C4-2B (cell line): ENCODE measurements at regions not wholly inside any gene's neighbourhood (a gene's known extent, or its start where the extent isn't known, plus 50 kb on each side); places are given as distances from the start of the nearest gene placed in this dataset.

Experiments used
- ZFX ChIP-seq: fragments of 450-650 bp; IDR thresholded peaks from 2 replicates; pipeline ENCODE4 v1.6.1; 2017
- TF ChIP-seq, protein P1 (sequence below): fragments of 450-650 bp; conservative IDR thresholded peaks from 2 replicates; pipeline ENCODE4 v1.5.1; 2017; ENCODE audit warnings: mild to moderate bottlenecking

DNA sequence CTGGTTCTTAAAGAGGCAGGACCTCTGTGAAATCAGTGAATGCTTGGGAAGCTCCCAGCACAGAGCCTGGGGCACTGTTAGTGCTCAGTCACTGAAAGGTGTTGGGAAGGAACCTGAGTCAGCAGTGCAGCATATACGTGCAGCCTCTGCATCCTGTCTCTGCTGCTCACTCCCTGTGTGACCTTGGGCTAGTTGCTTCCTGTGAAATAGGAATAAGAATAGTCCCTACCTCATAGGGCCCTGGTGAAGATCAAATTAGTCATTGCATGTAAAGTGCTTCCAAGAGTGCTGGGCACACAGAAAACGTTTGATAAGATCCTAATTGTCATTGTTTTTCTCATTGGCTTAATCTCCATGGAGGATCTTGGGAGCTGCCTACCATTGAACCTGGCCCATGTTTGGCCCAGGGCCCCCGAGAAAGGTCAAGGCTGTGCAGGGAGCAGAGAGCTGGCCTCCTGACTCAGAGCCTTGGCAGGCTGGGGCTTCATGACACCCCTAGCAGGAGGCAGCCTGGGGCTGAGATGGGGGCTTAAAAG lies 73.3 kb upstream of the COL13A1 start:
- TF ChIP-seq, protein P1, sequence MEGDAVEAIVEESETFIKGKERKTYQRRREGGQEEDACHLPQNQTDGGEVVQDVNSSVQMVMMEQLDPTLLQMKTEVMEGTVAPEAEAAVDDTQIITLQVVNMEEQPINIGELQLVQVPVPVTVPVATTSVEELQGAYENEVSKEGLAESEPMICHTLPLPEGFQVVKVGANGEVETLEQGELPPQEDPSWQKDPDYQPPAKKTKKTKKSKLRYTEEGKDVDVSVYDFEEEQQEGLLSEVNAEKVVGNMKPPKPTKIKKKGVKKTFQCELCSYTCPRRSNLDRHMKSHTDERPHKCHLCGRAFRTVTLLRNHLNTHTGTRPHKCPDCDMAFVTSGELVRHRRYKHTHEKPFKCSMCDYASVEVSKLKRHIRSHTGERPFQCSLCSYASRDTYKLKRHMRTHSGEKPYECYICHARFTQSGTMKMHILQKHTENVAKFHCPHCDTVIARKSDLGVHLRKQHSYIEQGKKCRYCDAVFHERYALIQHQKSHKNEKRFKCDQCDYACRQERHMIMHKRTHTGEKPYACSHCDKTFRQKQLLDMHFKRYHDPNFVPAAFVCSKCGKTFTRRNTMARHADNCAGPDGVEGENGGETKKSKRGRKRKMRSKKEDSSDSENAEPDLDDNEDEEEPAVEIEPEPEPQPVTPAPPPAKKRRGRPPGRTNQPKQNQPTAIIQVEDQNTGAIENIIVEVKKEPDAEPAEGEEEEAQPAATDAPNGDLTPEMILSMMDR, result no peak
- no peak for TF ChIP-seq ZFX
